GM19023 (cell line): ENCODE measurements at regions not wholly inside any gene's neighbourhood (a gene's known extent, or its start where the extent isn't known, plus 50 kb on each side); places are given as distances from the start of the nearest gene placed in this dataset.
A peak's percentile ranks its signal among the peaks of the same experiment; 100 is the strongest.
"Not testable (repeated sequence)": the region's sequence is repeated elsewhere in the genome, so short reads cannot be mapped to it uniquely, and the experiment has no call there.

Experiments
- ATAC-seq: cut with Tn5 transposase; IDR thresholded peaks from one replicate; pipeline ENCODE4 v1.9.1; 2021; ENCODE audit warnings: mild to moderate bottlenecking, moderate library complexity; ENCODE audit not compliant: unreplicated experiment

- ATAC-seq = no peak
Observed at GRCh38 chr11:122209619-122210366, 93.8 kb upstream of the BLID start.

GRCh38 chr11:122207921-122208764, 92.1 kb upstream of the BLID start:
- ATAC-seq = no peak

- no peak for ATAC-seq
Observed at GRCh38 chr11:122207505-122207904, 91.5 kb upstream of the BLID start.

GRCh38 chr11:122205036-122205435, 89.0 kb upstream of the BLID start:
- no peak for ATAC-seq

- ATAC-seq = no peak
Observed at GRCh38 chr11:122204206-122204605, 88.2 kb upstream of the BLID start.

GRCh38 chr11:122202951-122203456, 87.0 kb upstream of the BLID start:
- peak; percentile 67 for ATAC-seq

- ATAC-seq = peak; percentile 23
Observed at GRCh38 chr11:122202161-122202950, 86.3 kb upstream of the BLID start.

- no peak for ATAC-seq
Observed at GRCh38 chr11:122201106-122201505, 85.1 kb upstream of the BLID start.

- no peak for ATAC-seq
Observed at GRCh38 chr11:122199661-122200060, 83.6 kb upstream of the BLID start.

- ATAC-seq = no peak
Observed at GRCh38 chr11:122198291-122198983, 82.4 kb upstream of the BLID start.

GRCh38 chr11:122197066-122197987, 81.3 kb upstream of the BLID start:
- no peak for ATAC-seq

- no peak for ATAC-seq
Observed at GRCh38 chr11:122195790-122196189, 79.8 kb upstream of the BLID start.

- not testable (repeated sequence) for ATAC-seq
Observed at GRCh38 chr11:122193881-122194480, 78.0 kb upstream of the BLID start.

- ATAC-seq = no peak
Observed at GRCh38 chr11:122193457-122193856, 77.4 kb upstream of the BLID start.

GRCh38 chr11:122192634-122193255, 76.7 kb upstream of the BLID start:
- ATAC-seq = no peak

- ATAC-seq = no peak
Observed at GRCh38 chr11:122190768-122191167, 74.8 kb upstream of the BLID start.

GRCh38 chr11:122189229-122189628, 73.2 kb upstream of the BLID start:
- no peak for ATAC-seq

GRCh38 chr11:122187373-122188165, 71.6 kb upstream of the BLID start:
- no peak for ATAC-seq
